Stimulated activated CD8-positive, alpha-beta memory T cell treated with anti-CD3 and anti-CD28 coated beads, Interleukin-15, amount 100 ng/mL, for 48 hours (primary cell): ENCODE measurements at regions not wholly inside any gene's neighbourhood (a gene's known extent, or its start where the extent isn't known, plus 50 kb on each side); places are given as distances from the start of the nearest gene placed in this dataset.

Source experiments
- DNase-seq, 2 donors: peaks; one replicate each; pipeline ENCODE4 v3.0.0-alpha.2; 2020; ENCODE audit warnings: low read depth in 2 of 2

- no peak for DNase-seq
Measured at GRCh38 chr14:65794674-65795279, 382.2 kb downstream of the FUT8 start.

GRCh38 chr14:65798216-65798615 is 385.7 kb downstream of the FUT8 start:
- DNase-seq = no peak

GRCh38 chr14:65800694-65801093 is 388.2 kb downstream of the FUT8 start:
- DNase-seq = no peak

GRCh38 chr14:65802196-65802595 is 389.7 kb downstream of the FUT8 start:
- DNase-seq = no peak

- DNase-seq = no peak
Measured at GRCh38 chr14:65803885-65804284, 391.4 kb downstream of the FUT8 start.

- DNase-seq = no peak
Measured at GRCh38 chr14:65804439-65805112, 392.0 kb downstream of the FUT8 start.

- DNase-seq = no peak
Measured at GRCh38 chr14:65805113-65805473, 392.6 kb downstream of the FUT8 start.

GRCh38 chr14:65808390-65808789 is 395.9 kb downstream of the FUT8 start:
- DNase-seq = no peak

GRCh38 chr14:65810322-65810721 is 397.8 kb downstream of the FUT8 start:
- DNase-seq = no peak

GRCh38 chr14:65813760-65814384 is 401.3 kb downstream of the FUT8 start:
- DNase-seq = no peak

GRCh38 chr14:65815127-65815526 is 402.6 kb downstream of the FUT8 start:
- no peak for DNase-seq

GRCh38 chr14:65817011-65817410 is 404.5 kb downstream of the FUT8 start:
- no peak for DNase-seq

GRCh38 chr14:65819569-65819968 is 407.0 kb downstream of the FUT8 start:
- DNase-seq = no peak

- no peak for DNase-seq
Measured at GRCh38 chr14:65821224-65821753, 408.8 kb downstream of the FUT8 start.

GRCh38 chr14:65824285-65824977 is 411.9 kb downstream of the FUT8 start:
- peak; percentile 14 to 27 for DNase-seq

GRCh38 chr14:65824978-65825299 is 412.4 kb downstream of the FUT8 start:
- DNase-seq = no peak

GRCh38 chr14:65826946-65827345 is 414.4 kb downstream of the FUT8 start:
- DNase-seq = no peak

GRCh38 chr14:65827520-65827919 is 415.0 kb downstream of the FUT8 start:
- DNase-seq = no peak

- no peak for DNase-seq
Measured at GRCh38 chr14:65828396-65828795, 415.9 kb downstream of the FUT8 start.

- no peak for DNase-seq
Measured at GRCh38 chr14:65832431-65833266, 420.1 kb downstream of the FUT8 start.

GRCh38 chr14:65833267-65833880 is 420.8 kb downstream of the FUT8 start:
- DNase-seq = no peak
